Activated naive CD4-positive, alpha-beta T cell treated with anti-CD3 and anti-CD28 coated beads for 36 hours (primary cell): ENCODE measurements at regions not wholly inside any gene's neighbourhood (a gene's known extent, or its start where the extent isn't known, plus 50 kb on each side); places are given as distances from the start of the nearest gene placed in this dataset.
"Not testable (repeated sequence)": the region's sequence is repeated elsewhere in the genome, so short reads cannot be mapped to it uniquely, and the experiment has no call there.

Experiments used
- CTCF ChIA-PET: fragments of 350-600 bp; sonication (Branson Sonifier 250); formaldehyde crosslinking; loops from one replicate; lab custom pipeline; 2021; ENCODE audit warnings: antibody characterized with exemption; lab: Charles Lee
- DNase-seq: peaks from one replicate; pipeline ENCODE4 v3.0.0-alpha.2; 2020
- H3K27ac Mint-ChIP-seq: one replicate; pipeline ENCODE4 v1.8.0; 2021; ENCODE audit warnings: mild to moderate bottlenecking, mixed read lengths
- H3K27me3 Mint-ChIP-seq: one replicate; pipeline ENCODE4 v1.8.0; 2021; ENCODE audit warnings: low read depth, mixed read lengths
- H3K36me3 Mint-ChIP-seq: one replicate; pipeline ENCODE4 v1.8.0; 2021; ENCODE audit warnings: low read depth, mixed read lengths
- H3K4me1 Mint-ChIP-seq: one replicate; pipeline ENCODE4 v1.8.0; 2021; ENCODE audit warnings: low read depth, mixed read lengths
- H3K4me3 Mint-ChIP-seq: one replicate; pipeline ENCODE4 v1.8.0; 2021; ENCODE audit warnings: mild to moderate bottlenecking, moderate library complexity, mixed read lengths
- H3K9me3 Mint-ChIP-seq: one replicate; pipeline ENCODE4 v1.8.0; 2021; ENCODE audit warnings: mixed read lengths
- intact Hi-C: fragments of 100-400 bp; cut with micrococcal nuclease; formaldehyde crosslinking; loops from one replicate; pipeline ENCODE4 v1.15.1; 2023

- DNase-seq = no peak
- intact Hi-C loops = no loop called here
- Mint-ChIP-seq H3K36me3 (no peaks in the 10 kb centered on the region), H3K9me3 (no peaks in the 10 kb centered on the region), H3K4me1 (no peaks in the 10 kb centered on the region), H3K27me3 (peaks cover 4% of the 10 kb centered on the region), H3K27ac (no peak overlapping the region), H3K4me3 (no peak overlapping the region)
- CTCF ChIA-PET = no interaction called here
Measured at GRCh38 chr13:52926971-52927370, 78.5 kb upstream of the PCDH8 start.

GRCh38 chr13:52925775-52926285, 77.4 kb upstream of the PCDH8 start:
- Mint-ChIP-seq H3K9me3 (no peaks in the 10 kb centered on the region), H3K4me1 (no peaks in the 10 kb centered on the region), H3K27me3 (peaks cover 4% of the 10 kb centered on the region), H3K36me3 (no peaks in the 10 kb centered on the region), H3K27ac (no peak overlapping the region), H3K4me3 (no peak overlapping the region)
- CTCF ChIA-PET = no interaction called here
- DNase-seq = no peak
- intact Hi-C loops = no loop called here

GRCh38 chr13:52925251-52925650, 76.8 kb upstream of the PCDH8 start:
- Mint-ChIP-seq H3K27me3 (peaks cover 4% of the 10 kb centered on the region), H3K4me1 (no peaks in the 10 kb centered on the region), H3K27ac (no peak overlapping the region), H3K36me3 (no peaks in the 10 kb centered on the region), H3K4me3 (no peak overlapping the region), H3K9me3 (no peaks in the 10 kb centered on the region)
- no peak for DNase-seq
- CTCF ChIA-PET = no interaction called here
- intact Hi-C loops = no loop called here

GRCh38 chr13:52924289-52925148, 76.1 kb upstream of the PCDH8 start:
- DNase-seq = no peak
- intact Hi-C loops = no loop called here
- Mint-ChIP-seq H3K4me3 (no peak overlapping the region), H3K4me1 (no peaks in the 10 kb centered on the region), H3K27ac (no peak overlapping the region), H3K36me3 (no peaks in the 10 kb centered on the region), H3K27me3 (peaks cover 4% of the 10 kb centered on the region), H3K9me3 (no peaks in the 10 kb centered on the region)
- CTCF ChIA-PET = no interaction called here

GRCh38 chr13:52922961-52923360, 74.5 kb upstream of the PCDH8 start:
- DNase-seq = no peak
- H3K9me3 Mint-ChIP-seq = no peaks in the 10 kb centered on the region
- H3K27me3 Mint-ChIP-seq = peaks cover 3% of the 10 kb centered on the region
- H3K4me1 Mint-ChIP-seq = no peaks in the 10 kb centered on the region
- intact Hi-C loops = no loop called here
- no peak overlapping the region for H3K4me3 Mint-ChIP-seq
- no peaks in the 10 kb centered on the region for H3K36me3 Mint-ChIP-seq
- CTCF ChIA-PET = no interaction called here
- no peak overlapping the region for H3K27ac Mint-ChIP-seq

GRCh38 chr13:52921194-52921593, 72.8 kb upstream of the PCDH8 start:
- no peaks in the 10 kb centered on the region for H3K4me1 Mint-ChIP-seq
- no peaks in the 10 kb centered on the region for H3K36me3 Mint-ChIP-seq
- H3K9me3 Mint-ChIP-seq = no peaks in the 10 kb centered on the region

GRCh38 chr13:52916486-52916990, 68.1 kb upstream of the PCDH8 start:
- H3K27me3 Mint-ChIP-seq = peaks cover 4% of the 10 kb centered on the region
- no peak overlapping the region for H3K27ac Mint-ChIP-seq
- CTCF ChIA-PET = interaction anchor here (0.6 kb wide), 1 partner anchor 153 kb away, joined by 3 read pairs; no protein-coding TSS in a partner anchor
- intact Hi-C loops = no loop called here
- no peak for DNase-seq
- H3K4me3 Mint-ChIP-seq = no peak overlapping the region
- no peaks in the 10 kb centered on the region for H3K9me3 Mint-ChIP-seq
- H3K36me3 Mint-ChIP-seq = no peaks in the 10 kb centered on the region
- H3K4me1 Mint-ChIP-seq = no peaks in the 10 kb centered on the region

More at GRCh38 chr13:52921194-52921593, 72.8 kb upstream of the PCDH8 start:
- peaks cover 3% of the 10 kb centered on the region for H3K27me3 Mint-ChIP-seq
- intact Hi-C loops = no loop called here
- no peak overlapping the region for H3K4me3 Mint-ChIP-seq
- no peak for DNase-seq
- no peak overlapping the region for H3K27ac Mint-ChIP-seq
- CTCF ChIA-PET = no interaction called here

- peaks cover 18% of the 10 kb centered on the region for H3K27me3 Mint-ChIP-seq
- CTCF ChIA-PET = no interaction called here
- H3K4me1 Mint-ChIP-seq = no peaks in the 10 kb centered on the region
- H3K36me3 Mint-ChIP-seq = no peaks in the 10 kb centered on the region
- no peak overlapping the region for H3K4me3 Mint-ChIP-seq
- no peak for DNase-seq
- intact Hi-C loops = no loop called here
- H3K27ac Mint-ChIP-seq = no peak overlapping the region
- H3K9me3 Mint-ChIP-seq = no peaks in the 10 kb centered on the region
Measured at GRCh38 chr13:52911340-52911739, 62.9 kb upstream of the PCDH8 start.

- CTCF ChIA-PET, H3K27ac Mint-ChIP-seq, H3K4me3 Mint-ChIP-seq, DNase-seq, H3K4me1 Mint-ChIP-seq, H3K9me3 Mint-ChIP-seq, H3K36me3 Mint-ChIP-seq, intact Hi-C loops: not testable (repeated sequence)
- H3K27me3 Mint-ChIP-seq = peaks cover 25% of the 10 kb centered on the region
Measured at GRCh38 chr13:52910318-52910717, 61.9 kb upstream of the PCDH8 start.

- intact Hi-C loops = no loop called here
- no peaks in the 10 kb centered on the region for H3K9me3 Mint-ChIP-seq
- no peaks in the 10 kb centered on the region for H3K36me3 Mint-ChIP-seq
- no peak overlapping the region for H3K27ac Mint-ChIP-seq
- H3K4me3 Mint-ChIP-seq = no peak overlapping the region
- CTCF ChIA-PET = no interaction called here
- no peak for DNase-seq
- peaks cover 31% of the 10 kb centered on the region for H3K27me3 Mint-ChIP-seq
- H3K4me1 Mint-ChIP-seq = no peaks in the 10 kb centered on the region
Measured at GRCh38 chr13:52906122-52906903, 57.9 kb upstream of the PCDH8 start.

- H3K27me3 Mint-ChIP-seq = peaks cover 29% of the 10 kb centered on the region
- H3K36me3 Mint-ChIP-seq = no peaks in the 10 kb centered on the region
- no peak overlapping the region for H3K27ac Mint-ChIP-seq
- no peaks in the 10 kb centered on the region for H3K4me1 Mint-ChIP-seq
- CTCF ChIA-PET = no interaction called here
- no peak for DNase-seq
- intact Hi-C loops = no loop called here
- no peaks in the 10 kb centered on the region for H3K9me3 Mint-ChIP-seq
- no peak overlapping the region for H3K4me3 Mint-ChIP-seq
Measured at GRCh38 chr13:52905701-52906100, 57.3 kb upstream of the PCDH8 start.

GRCh38 chr13:52903320-52903719, 54.9 kb upstream of the PCDH8 start:
- intact Hi-C loops = no loop called here
- CTCF ChIA-PET = no interaction called here
- no peaks in the 10 kb centered on the region for H3K9me3 Mint-ChIP-seq
- peaks cover 27% of the 10 kb centered on the region for H3K27me3 Mint-ChIP-seq
- DNase-seq = no peak
- H3K36me3 Mint-ChIP-seq = no peaks in the 10 kb centered on the region
- H3K4me1 Mint-ChIP-seq = no peaks in the 10 kb centered on the region
- H3K4me3 Mint-ChIP-seq = no peak overlapping the region
- H3K27ac Mint-ChIP-seq = no peak overlapping the region
